ENCODE measurements at regions not wholly inside any gene's neighbourhood (a gene's known extent, or its start where the extent isn't known, plus 50 kb on each side); places are given as distances from the start of the nearest gene placed in this dataset.

GRCh38 chrX:39718981-39719380, 378.8 kb downstream of the BCOR start:
- DNase-seq (ENCODE audit: low read depth in 1 of 2, low spot score in 1 of 2), result no peak

DNA sequence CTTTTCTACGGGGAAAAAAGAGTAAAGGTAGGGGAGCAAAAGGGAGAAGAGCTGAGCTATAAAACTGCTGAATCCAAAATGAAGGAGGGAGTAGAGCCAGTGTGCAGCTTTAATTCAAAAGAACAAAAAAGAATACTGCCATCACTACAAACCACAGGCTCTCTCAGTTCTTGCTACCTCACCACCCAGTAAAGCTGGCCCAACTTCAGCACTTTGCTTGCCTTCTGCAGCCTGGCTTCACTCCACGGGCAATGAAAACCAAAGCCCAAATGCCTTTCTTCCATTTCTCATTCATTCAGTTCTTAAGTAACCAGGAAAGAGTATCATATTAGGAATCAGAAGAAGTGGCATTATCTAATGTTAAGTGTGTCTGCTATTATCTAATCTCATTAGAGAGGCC, 376.8 kb downstream of the BCOR start:
- no peak for DNase-seq (ENCODE audit: low read depth in 1 of 2, low spot score in 1 of 2)

GRCh38 chrX:39721566-39722279, 376.0 kb downstream of the BCOR start:
- DNase-seq (ENCODE audit: low read depth in 1 of 2, low spot score in 1 of 2), result no peak

DNA sequence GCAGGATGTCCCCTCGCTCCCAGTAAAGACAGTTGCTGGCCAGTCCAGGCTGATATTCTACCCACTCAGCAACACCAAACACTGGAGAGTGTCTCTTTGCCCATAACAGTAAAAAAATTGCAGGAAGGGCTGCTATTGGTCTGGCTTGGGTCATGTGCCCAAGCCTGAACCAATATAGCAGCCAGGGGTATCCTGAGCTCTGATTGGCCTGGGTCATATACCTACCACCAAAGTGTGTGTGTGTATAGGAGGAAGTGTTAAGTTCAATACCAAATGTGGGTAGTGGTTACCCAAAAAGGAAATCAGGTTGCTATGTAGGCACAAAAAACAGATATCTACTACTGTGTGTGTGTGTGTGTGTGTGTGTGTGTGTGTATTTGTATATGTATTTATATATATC, 373.2 kb downstream of the BCOR start:
- no peak for DNase-seq (ENCODE audit: low read depth in 1 of 2, low spot score in 1 of 2)

DNA sequence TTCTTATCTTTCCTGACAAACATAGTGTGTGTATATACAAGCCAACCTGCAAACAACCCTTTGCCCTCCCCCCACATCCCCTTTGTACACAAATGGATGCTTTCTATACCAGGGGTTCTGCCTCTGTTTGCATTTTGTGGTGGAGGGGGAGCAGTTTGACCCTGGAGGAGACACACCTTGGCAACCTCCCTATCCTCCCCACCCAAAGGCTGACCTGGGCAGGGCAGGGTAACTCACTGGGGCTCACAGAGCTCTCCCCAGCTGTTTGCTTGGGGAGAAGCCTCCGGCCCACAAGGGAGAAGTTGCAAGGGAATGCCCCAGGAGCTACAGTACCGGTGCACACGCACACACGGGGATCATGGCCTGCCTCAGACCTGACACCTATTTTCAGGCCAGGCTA, 372.6 kb downstream of the BCOR start:
- no peak for DNase-seq (ENCODE audit: low read depth in 1 of 2, low spot score in 1 of 2)

DNA sequence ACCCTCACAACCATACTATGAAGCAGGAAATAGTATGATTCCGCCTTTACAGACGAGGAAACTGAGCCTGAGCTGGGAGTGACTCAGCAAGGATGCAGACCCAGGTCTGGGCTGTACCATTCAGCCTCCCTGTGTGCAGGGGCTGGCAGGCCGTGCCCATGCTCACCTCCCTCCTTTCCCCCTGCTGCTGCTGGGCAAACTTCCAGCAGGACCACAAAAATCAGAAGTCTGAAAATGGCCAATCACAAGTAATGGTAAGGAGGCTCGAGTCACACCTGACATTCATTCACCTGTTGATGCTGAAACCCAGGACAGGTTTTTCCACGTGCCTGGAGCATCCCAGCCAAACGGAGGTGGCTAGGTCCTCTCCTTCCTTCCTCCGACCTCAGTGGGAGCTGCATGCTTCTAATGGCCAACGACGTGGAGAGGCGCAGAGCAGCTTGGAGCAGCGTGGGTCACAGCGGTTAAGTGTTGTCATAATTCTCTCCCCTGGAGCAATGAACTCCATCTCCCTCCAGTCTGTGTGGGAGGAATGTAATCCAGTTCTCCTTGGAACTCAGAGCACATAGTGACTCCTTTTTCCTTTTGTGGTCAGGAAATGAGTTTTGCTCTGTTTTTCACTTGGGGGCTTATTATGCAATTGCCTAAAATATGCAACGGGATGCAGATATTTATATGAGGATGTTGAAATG, 371.7 kb downstream of the BCOR start:
- DNase-seq (ENCODE audit: low read depth in 1 of 2, low spot score in 1 of 2), result no peak

DNA sequence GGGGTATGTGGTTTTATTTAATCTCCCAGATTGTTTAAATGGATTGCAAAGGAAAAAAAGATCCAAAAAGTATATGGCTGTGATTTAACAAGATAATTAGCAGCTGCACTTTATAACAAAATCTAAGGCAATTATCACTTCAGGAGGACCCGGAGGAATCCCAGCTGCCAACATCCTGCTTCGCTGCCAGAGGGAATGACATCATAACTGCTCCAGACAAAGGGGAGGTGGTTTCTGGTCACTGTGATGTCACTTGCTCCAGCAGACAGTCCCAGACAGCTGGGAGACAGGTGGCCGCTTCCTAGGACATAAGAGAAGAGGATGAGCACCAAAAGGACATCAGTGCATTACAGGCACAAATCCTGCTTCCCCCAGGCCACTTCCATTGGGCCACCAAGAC, 371.0 kb downstream of the BCOR start:
- DNase-seq (ENCODE audit: low read depth in 1 of 2, low spot score in 1 of 2), result no peak

DNA sequence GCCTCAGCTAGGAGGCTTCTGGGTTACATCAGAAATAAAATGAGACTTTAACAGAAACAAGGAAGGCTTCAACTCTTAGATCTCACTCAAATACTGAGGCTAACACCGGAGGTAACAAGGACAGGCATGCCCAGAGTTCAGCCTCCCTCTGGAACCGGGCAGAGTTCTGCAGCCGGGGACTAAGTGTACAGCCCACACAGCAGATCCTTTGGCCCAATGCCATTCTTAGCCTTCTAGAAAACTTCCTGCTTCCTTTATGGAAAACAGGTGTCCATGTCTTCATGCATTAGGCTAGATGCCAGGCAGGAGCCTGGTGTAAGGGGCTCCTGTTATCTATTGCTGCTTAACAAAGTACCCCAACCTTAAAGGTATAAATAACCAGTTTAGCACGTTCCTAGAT, 369.7 kb downstream of the BCOR start:
- DNase-seq (ENCODE audit: low read depth in 1 of 2, low spot score in 1 of 2), result no peak

- DNase-seq (ENCODE audit: low read depth in 1 of 2, low spot score in 1 of 2), result no peak
These were observed 368.7 kb downstream of the BCOR start for GRCh38 chrX:39728852-39729598.

DNA sequence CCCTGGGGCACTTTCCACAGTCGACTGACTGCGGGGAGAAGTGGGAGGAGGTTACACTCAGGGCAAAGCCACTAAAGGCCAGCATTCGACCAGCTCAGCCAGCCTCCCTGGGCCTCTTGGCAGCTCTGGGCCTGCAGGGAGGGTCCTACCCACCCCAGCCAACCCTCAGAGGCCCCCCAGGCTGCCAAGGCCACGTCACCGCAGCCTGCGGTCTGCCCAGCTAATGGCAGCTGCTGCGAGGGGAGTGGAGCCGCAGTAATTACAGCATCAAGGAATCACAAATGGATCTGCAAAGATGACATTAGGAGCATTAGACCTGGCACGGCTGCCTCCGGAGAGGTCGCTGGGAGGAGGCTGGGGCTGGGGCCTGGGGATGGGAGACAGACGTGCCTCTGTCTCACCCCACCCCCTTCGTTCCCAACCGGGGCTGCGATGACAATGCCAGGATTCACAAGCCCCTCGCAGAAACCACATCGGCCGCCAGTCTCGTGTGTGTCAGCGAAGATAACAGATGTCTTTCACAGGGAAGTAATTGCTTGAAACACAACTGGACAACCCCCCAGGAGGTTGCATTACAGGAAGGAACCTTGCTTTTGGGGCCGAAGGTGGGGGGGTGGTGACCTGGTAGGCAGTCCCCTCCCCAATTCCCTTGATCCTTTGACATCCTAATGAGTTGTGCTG, 367.6 kb downstream of the BCOR start:
- DNase-seq (ENCODE audit: low read depth in 1 of 2, low spot score in 1 of 2), result no peak

- peak; percentile 7 to 18 for DNase-seq (ENCODE audit: low read depth in 1 of 2, low spot score in 1 of 2)
These were observed 367.0 kb downstream of the BCOR start for GRCh38 chrX:39730662-39731329.

DNA sequence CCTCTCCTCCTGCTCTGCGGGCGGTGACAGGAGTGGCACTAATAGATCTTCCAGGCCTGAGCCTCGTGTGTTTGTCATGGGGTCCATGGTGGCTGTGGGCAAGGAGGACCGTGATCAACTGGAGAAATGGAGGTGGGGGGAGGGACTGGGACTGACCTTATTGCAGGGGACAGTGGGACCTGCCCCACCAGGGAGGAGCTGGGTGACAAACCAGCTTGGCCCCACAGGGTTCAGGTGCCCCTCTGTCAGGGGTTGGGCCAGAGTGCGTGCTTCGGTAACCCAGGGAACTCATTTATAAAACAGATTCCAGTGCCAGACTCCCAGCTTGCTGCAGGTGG, 366.5 kb downstream of the BCOR start:
- no peak for DNase-seq (ENCODE audit: low read depth in 1 of 2, low spot score in 1 of 2)

DNA sequence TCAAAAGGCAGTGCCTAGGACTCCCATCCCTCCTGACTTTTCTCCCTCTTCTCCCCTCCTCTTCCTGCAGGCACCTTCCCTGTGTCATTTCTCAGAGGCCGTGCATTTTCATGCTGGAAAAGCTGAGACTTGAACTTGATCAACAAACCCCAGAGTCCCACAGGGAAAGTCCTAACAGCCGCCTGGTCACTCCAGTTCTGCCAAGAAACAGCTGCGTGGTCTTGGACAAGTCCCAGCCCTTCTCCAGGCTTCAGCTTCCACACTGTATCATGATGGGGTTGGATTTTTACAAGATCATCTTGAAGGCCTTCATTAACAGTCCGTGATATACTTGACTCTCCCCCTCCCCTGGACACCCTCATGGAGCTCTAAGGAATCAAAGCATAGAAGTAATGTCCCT, 366.0 kb downstream of the BCOR start:
- no peak for DNase-seq (ENCODE audit: low read depth in 1 of 2, low spot score in 1 of 2)

DNA sequence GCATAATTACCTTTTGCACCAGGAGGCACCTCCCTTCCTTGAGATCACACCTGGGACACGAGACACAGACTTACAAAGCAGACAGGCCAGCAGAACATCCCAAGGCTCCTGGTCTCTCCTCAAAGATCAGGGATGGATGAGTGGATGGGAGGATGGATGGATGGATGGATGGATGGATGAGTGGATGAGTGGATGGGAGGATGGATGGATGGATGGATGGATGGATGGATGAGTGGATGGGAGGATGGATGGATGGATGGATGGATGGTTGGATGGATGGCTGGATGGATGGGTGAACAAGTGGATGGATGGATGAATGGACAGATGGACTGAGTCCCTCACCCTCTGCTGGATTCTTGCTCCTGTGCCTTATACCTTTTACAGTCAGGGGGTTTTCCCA, 364.0 kb downstream of the BCOR start:
- no peak for DNase-seq (ENCODE audit: low read depth in 1 of 2, low spot score in 1 of 2)

DNA sequence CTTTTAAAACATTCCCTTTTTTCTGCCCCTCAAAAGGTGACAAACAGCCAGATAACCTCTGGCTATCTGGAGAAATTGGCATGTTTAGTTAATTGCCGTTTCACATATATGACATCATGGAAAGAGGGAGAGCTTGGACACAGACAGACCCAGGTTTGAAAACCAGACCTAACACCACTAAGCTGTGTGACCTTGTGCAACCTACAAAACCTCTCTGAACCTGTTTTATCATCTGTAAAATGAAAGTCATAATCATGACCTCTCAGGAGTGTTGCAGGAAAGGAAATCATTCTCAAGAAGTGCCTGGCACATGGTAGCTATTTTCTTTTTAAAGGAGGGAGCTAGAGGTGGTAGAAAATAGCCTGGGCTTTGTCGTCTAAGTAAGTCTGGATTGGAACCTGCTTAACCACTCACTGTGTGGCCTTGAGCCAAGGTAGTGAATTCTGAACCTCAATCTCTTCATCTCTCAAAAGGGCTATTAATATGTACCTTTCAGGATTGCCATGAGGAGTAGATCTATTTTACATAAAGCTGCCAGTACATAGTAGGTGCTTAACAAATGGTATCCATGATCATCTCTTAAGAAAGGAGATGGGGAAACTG, 363.5 kb downstream of the BCOR start:
- DNase-seq (ENCODE audit: low read depth in 1 of 2, low spot score in 1 of 2), result no peak

DNA sequence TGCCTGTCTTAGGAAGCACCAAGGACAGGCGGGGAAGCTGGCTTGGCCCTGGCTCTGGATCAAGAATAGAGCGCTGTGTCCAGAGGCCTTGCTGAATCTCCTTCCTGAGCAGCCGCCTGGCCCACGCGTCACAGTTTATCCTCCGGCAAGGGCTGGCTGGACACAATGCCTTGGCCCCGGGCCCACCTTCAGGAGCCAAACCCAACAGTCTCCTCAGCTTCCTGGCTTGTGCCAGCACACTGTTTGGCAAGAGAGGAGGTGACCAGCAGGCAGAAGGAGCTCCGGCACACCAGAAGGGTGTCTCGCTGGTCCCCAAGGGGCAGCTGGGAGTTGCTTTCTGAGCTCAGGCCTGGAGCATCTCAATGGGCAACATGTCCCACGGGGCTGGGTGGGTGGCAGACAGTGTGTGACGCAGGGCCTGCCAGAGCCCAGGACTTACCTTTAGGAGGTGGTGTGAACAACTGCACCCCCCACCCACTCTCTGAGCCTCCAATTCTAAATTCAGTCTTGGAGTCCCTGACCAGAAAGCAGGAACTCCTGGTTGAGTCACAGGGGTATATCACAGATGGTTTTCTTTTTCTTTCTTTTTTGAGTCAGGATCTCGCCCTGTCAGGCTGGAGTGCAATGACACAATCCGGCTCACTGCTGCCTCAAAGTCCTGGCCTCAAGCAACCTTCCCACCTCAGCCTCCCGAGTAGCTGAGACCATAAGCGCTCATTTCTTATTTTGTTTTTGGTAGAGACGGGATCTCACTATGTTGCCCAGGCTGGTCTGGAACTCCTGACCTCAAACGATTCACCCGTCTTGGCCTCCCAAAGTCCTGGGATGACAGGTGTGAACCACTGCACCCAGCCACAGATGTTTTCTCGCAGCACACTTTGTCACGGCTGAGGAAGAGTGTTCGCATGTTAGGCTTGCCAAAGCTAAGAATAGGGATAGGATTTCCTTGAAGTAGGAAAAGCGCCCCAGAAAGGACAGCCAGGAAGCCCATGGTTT, 361.2 kb downstream of the BCOR start:
- DNase-seq (ENCODE audit: low read depth in 1 of 2, low spot score in 1 of 2), result no peak

DNA sequence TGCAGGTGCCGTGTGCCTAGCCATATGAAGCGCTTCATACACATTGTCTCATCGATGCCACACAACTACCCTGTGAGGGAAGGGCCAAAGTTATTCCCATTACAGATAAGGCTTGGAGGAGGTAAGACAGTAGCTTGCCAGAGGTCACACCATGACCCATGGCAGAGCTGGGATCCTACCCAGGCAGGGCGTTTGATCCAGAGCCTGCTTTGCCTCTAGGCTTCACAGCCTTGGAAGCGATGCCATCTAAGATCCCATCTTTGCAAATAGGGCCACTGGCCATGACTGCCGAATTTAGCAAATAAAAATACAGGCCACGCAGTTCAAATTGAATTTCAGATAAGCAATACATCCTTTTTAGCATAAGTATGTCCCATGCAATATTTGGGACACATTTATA, 358.2 kb downstream of the BCOR start:
- DNase-seq (ENCODE audit: low read depth in 1 of 2, low spot score in 1 of 2), result no peak

- no peak for DNase-seq (ENCODE audit: low read depth in 1 of 2, low spot score in 1 of 2)
These were observed 357.7 kb downstream of the BCOR start for GRCh38 chrX:39740078-39740477.

DNA sequence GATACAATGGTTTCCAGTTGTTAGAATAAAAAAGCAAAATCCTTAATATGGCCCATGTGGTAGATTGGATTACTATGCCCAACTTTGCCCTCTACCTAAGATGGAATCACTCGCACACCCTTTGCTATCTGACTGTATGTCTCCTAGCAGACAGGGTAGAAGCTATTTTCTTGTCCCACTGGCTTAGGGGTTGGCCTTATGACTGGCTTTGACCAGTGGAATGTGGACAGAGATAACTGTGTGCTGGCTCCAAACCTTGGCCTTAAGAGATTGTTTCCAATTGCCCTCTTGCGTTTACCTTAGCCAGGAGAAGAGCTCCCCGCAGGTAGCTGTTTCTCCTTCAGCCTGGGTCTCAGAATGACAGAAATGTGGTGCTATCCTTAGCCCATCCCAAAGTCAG, 355.9 kb downstream of the BCOR start:
- no peak for DNase-seq (ENCODE audit: low read depth in 1 of 2, low spot score in 1 of 2)

DNA sequence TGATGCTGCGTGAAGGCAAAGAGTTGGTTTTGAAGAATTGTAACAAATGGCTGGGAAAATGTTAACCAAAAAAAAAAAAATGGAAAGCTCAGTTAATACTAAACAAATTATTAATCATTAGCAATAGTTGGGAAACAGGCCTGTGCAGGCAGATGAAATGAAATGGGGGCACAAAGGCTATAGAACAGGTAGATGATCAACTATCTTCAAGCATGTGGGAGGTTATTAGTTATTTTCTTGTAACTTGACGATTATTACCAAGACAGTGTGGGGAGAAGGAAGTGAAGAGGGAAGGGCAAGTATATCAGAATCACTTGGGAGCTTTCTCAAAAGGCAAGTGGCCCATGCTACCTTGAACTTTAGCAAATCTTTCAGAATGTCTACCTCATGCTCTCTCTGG, 351.9 kb downstream of the BCOR start:
- DNase-seq (ENCODE audit: low read depth in 1 of 2, low spot score in 1 of 2), result no peak
